CD4-positive, alpha-beta T cell (primary cell): ENCODE measurements at regions not wholly inside any gene's neighbourhood (a gene's known extent, or its start where the extent isn't known, plus 50 kb on each side); places are given as distances from the start of the nearest gene placed in this dataset.

Source experiments
- ATAC-seq: fragments of 200-7000 bp; cut with Tn5 transposase; one replicate; pipeline ENCODE4 v1.10.0; 2022; ENCODE audit warnings: mild to moderate bottlenecking; ENCODE audit not compliant: poor library complexity
- CTCF ChIA-PET: fragments of 350-600 bp; sonication (Branson Sonifier 250); formaldehyde crosslinking; loops from one replicate; lab custom pipeline; 2021; ENCODE audit warnings: antibody characterized with exemption, inconsistent platforms; lab: Charles Lee
- POLR2A ChIA-PET: fragments of 350-600 bp; sonication (Branson Sonifier 250); formaldehyde crosslinking; loops from one replicate; lab custom pipeline; 2021; ENCODE audit warnings: antibody characterized with exemption, inconsistent platforms; lab: Charles Lee
- DNase-seq, 14 experiments: peaks; one replicate each; pipeline ENCODE4 v3.0.0-alpha.2; 2013 to 2020; ENCODE audit warnings: mixed read lengths in 2 of 14
- H3K27ac ChIP-seq, 2 donors: one replicate each; pipeline versions ENCODE4 v1.5.1 to v1.7.0; 2013; ENCODE audit warnings: low read length in 2 of 2, low read depth in 1 of 2, mild to moderate bottlenecking in 1 of 2
- H3K27me3 ChIP-seq, 2 experiments: 1 replicate in 1 of 2; 2 replicates in 1 of 2; pipeline versions ENCODE4 v1.6.1 to v1.7.0; 2013; ENCODE audit warnings: low read length in 2 of 2, control low read depth in 1 of 2, mild to moderate bottlenecking in 1 of 2, moderate library complexity in 1 of 2; ENCODE audit not compliant: insufficient read depth in 2 of 2, control insufficient read depth in 1 of 2
- H3K36me3 ChIP-seq: one replicate; pipeline ENCODE4 v1.6.1; 2013; ENCODE audit warnings: low read length, control low read depth; ENCODE audit not compliant: insufficient read depth
- H3K4me1 ChIP-seq: one replicate; pipeline ENCODE4 v1.6.1; 2013; ENCODE audit warnings: low read length, control low read depth; ENCODE audit not compliant: insufficient read depth
- H3K4me3 ChIP-seq: one replicate; pipeline ENCODE4 v1.5.1; 2013; ENCODE audit warnings: mild to moderate bottlenecking, low read length, moderate library complexity
- H3K9me3 ChIP-seq, 2 experiments: 1 replicate in 1 of 2; 2 replicates in 1 of 2; pipeline versions ENCODE4 v1.6.1 to v1.7.0; 2013; ENCODE audit warnings: low read length in 2 of 2, mild to moderate bottlenecking in 2 of 2, control low read depth in 1 of 2, moderate library complexity in 1 of 2; ENCODE audit not compliant: control insufficient read depth in 1 of 2, insufficient read depth in 1 of 2
- H3K27ac Mint-ChIP-seq: one replicate; pipeline ENCODE4 v1.8.0; 2020; ENCODE audit warnings: mixed read lengths
- H3K27me3 Mint-ChIP-seq: one replicate; pipeline ENCODE4 v1.8.0; 2021; ENCODE audit warnings: mixed read lengths
- H3K36me3 Mint-ChIP-seq: one replicate; pipeline ENCODE4 v1.8.0; 2021; ENCODE audit warnings: low read depth, mixed read lengths
- H3K4me1 Mint-ChIP-seq: one replicate; pipeline ENCODE4 v1.8.0; 2021; ENCODE audit warnings: low read depth, mixed read lengths
- H3K4me3 Mint-ChIP-seq: one replicate; pipeline ENCODE4 v1.8.0; 2020; ENCODE audit warnings: mild to moderate bottlenecking, mixed read lengths
- H3K9me3 Mint-ChIP-seq: one replicate; pipeline ENCODE4 v1.8.0; 2020; ENCODE audit warnings: mixed read lengths
- CTCF ChIP-seq: fragments of 200-600 bp; IDR thresholded peaks from one replicate; pipeline ENCODE4 v1.8.0; 2022; ENCODE audit warnings: antibody characterized with exemption, mild to moderate bottlenecking
- intact Hi-C, 2 experiments: fragments of 100-400 bp; cut with DNase I in 1 of 2; cut with micrococcal nuclease in 1 of 2; formaldehyde crosslinking; loops; one replicate each; pipeline versions ENCODE4 v1.15.1 to v1.9.0; 2023 to 2025; cut with DNase I, micrococcal nuclease

DNA sequence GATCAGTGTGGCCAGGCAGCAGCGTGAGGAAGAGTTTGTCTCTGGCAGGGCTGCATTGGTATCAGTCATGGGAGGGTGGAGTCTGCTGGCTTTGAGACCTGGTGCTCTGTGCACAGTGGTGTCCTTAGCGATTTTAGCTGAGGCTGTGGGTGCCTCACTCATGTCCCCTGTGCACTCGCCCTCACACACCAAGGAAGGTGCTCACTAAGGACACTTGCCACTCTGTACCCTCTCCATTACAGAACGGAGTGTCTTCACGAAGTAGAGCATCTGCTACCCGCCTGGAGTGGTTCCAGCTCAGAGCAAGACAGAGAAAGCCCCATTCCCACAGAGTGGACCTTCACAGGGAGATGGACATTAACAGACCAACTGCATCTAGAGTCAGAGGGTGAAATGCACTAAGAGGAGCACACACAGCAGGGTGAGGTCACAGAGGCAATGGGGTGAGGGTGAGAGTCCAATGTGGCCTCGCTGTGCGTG, 117.9 kb downstream of the MATN1 start:
- no peak for DNase-seq
- no peaks in the 10 kb centered on the region for H3K36me3 Mint-ChIP-seq
- Histone ChIP-seq H3K4me3 (no peak overlapping the region), H3K4me1 (no peaks in the 10 kb centered on the region), H3K36me3 (no peaks in the 10 kb centered on the region), H3K9me3 (peaks cover 0 to 5% of the 10 kb centered on the region in 2 experiments), H3K27me3 (no peaks in the 10 kb centered on the region), H3K27ac (no peak overlapping the region)
- H3K9me3 Mint-ChIP-seq = no peaks in the 10 kb centered on the region
- POLR2A ChIA-PET = no interaction called here
- ATAC-seq = no peak
- H3K4me3 Mint-ChIP-seq = no peak overlapping the region
- CTCF ChIA-PET = no interaction called here
- TF ChIP-seq CTCF = no peak
- intact Hi-C loops = no loop called here
- H3K4me1 Mint-ChIP-seq = no peaks in the 10 kb centered on the region
- no peak overlapping the region for H3K27ac Mint-ChIP-seq
- peaks cover 26% of the 10 kb centered on the region for H3K27me3 Mint-ChIP-seq

- Histone ChIP-seq H3K4me1 (no peaks in the 10 kb centered on the region), H3K27me3 (no peaks in the 10 kb centered on the region), H3K36me3 (no peaks in the 10 kb centered on the region), H3K9me3 (peaks cover 0 to 5% of the 10 kb centered on the region in 2 experiments), H3K4me3 (no peak overlapping the region), H3K27ac (no peak overlapping the region)
- no peaks in the 10 kb centered on the region for H3K36me3 Mint-ChIP-seq
- ChIA-PET POLR2A (no interaction called here), CTCF (no interaction called here)
- H3K27ac Mint-ChIP-seq = no peak overlapping the region
- H3K9me3 Mint-ChIP-seq = no peaks in the 10 kb centered on the region
- no peak for TF ChIP-seq CTCF
- DNase-seq = no peak
- intact Hi-C loops = no loop called here
- H3K27me3 Mint-ChIP-seq = peaks cover 26% of the 10 kb centered on the region
- no peak overlapping the region for H3K4me3 Mint-ChIP-seq
- ATAC-seq = no peak
- H3K4me1 Mint-ChIP-seq = no peaks in the 10 kb centered on the region
Measured at GRCh38 chr1:30604801-30605440, 118.5 kb downstream of the MATN1 start.

DNA sequence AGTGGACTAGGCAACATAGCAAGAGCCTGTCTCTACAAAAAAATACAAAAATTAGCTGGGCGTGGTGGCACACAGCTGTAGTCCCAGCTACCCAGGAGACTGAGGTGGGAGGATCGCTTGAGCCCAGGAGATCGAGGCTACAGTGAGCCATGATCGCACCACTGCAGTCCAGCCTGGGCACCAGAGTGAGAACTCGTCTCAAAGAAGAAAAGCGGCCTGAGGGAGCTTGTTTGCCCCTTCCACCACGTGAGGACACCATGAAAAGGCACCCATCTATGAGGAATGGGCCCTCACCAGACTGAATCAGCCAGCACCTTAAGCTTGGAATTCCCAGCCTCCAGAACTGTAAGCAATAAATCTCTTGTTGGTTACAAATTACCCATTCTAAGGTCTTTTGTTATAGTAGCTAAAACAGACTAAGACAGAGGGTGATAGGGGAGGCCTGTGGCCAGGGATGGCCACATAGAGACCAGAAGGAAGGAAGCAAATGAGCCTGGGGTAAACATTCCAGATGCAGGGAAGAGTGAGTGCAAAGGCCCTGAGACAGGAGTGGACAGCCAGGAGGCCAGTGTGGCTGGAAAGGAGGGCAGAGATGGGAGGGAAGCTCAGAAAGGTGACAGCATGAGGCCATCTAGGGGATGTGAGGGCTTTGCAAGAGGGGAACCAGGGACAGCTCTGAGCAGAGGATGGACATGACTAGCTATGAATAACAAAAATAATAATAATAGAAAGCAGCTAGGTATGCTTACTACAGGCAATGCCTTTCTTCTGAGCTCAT, 120.1 kb downstream of the MATN1 start:
- no peak for TF ChIP-seq CTCF
- Histone ChIP-seq H3K9me3 (peaks cover 0 to 5% of the 10 kb centered on the region in 2 experiments), H3K27ac (no peak overlapping the region), H3K36me3 (no peaks in the 10 kb centered on the region), H3K4me3 (no peak overlapping the region), H3K27me3 (no peaks in the 10 kb centered on the region), H3K4me1 (no peaks in the 10 kb centered on the region)
- Mint-ChIP-seq H3K27me3 (peaks cover 15% of the 10 kb centered on the region), H3K9me3 (no peaks in the 10 kb centered on the region), H3K36me3 (no peaks in the 10 kb centered on the region), H3K4me3 (no peak overlapping the region), H3K27ac (no peak overlapping the region), H3K4me1 (no peaks in the 10 kb centered on the region)
- DNase-seq (no peak), ATAC-seq (no peak)
- intact Hi-C loops = no loop called here
- CTCF ChIA-PET = no interaction called here
- POLR2A ChIA-PET = no interaction called here
